Caco-2 (cell line): ENCODE measurements at regions not wholly inside any gene's neighbourhood (a gene's known extent, or its start where the extent isn't known, plus 50 kb on each side); places are given as distances from the start of the nearest gene placed in this dataset.
"Not testable (repeated sequence)": the region's sequence is repeated elsewhere in the genome, so short reads cannot be mapped to it uniquely, and the experiment has no call there.

Experiments used
- BruUV-seq: library from RNA; stranded (reverse); fragments of 400-500 nt; replicated peaks from 2 replicates; lab custom pipeline; 2021; lab: Mats Ljungman, UMichigan
- CTCF ChIA-PET: fragments of 300-600 bp; sonication (Branson Sonifier 250); formaldehyde crosslinking; loops from one replicate; lab custom pipeline; 2022; ENCODE audit warnings: antibody characterized with exemption; lab: Charles Lee
- POLR2A ChIA-PET: fragments of 300-600 bp; sonication (Branson Sonifier 250); formaldehyde crosslinking; loops from one replicate; lab custom pipeline; 2022; ENCODE audit warnings: antibody characterized with exemption; lab: Charles Lee
- DNase-seq, 2 experiments: peaks; one replicate each; pipeline versions ENCODE4 v3.0.0 to v3.0.0-alpha.2; 2020 to 2022
- H3K27me3 ChIP-seq: replicated peaks from 2 replicates; pipeline ENCODE4 v1.6.0; 2011; ENCODE audit warnings: low read length; ENCODE audit not compliant: control insufficient read depth, insufficient read depth
- H3K36me3 ChIP-seq: 2 replicates; pipeline ENCODE4 v1.5.1; 2011; ENCODE audit warnings: low read length; ENCODE audit not compliant: control insufficient read depth, insufficient read depth
- H3K4me1 ChIP-seq: fragments of 250-450 bp; sonication (Bioruptor Pico); 2 replicates; pipeline ENCODE4 v1.5.1; 2020; ENCODE audit warnings: mild to moderate bottlenecking
- H3K4me3 ChIP-seq: 2 replicates; pipeline ENCODE4 v1.5.1; 2011; ENCODE audit warnings: low read depth, mild to moderate bottlenecking, control low read depth, low read length
- H3K9me3 ChIP-seq: fragments of 250-450 bp; sonication (Bioruptor Pico); 2 replicates; pipeline ENCODE4 v1.5.1; 2020; ENCODE audit warnings: mild to moderate bottlenecking, moderate library complexity
- H3K27ac Mint-ChIP-seq: one replicate; pipeline ENCODE4 v1.8.0; 2022; ENCODE audit warnings: mixed read lengths; ENCODE audit not compliant: unreplicated experiment
- H3K27me3 Mint-ChIP-seq: one replicate; pipeline ENCODE4 v1.8.0; 2022; ENCODE audit warnings: mixed read lengths; ENCODE audit not compliant: insufficient read depth, unreplicated experiment
- H3K36me3 Mint-ChIP-seq: one replicate; pipeline ENCODE4 v1.8.0; 2022; ENCODE audit warnings: mild to moderate bottlenecking, mixed read lengths; ENCODE audit not compliant: insufficient read depth, unreplicated experiment
- H3K4me1 Mint-ChIP-seq: one replicate; pipeline ENCODE4 v1.8.0; 2022; ENCODE audit warnings: low read depth, mixed read lengths; ENCODE audit not compliant: unreplicated experiment
- H3K4me3 Mint-ChIP-seq: one replicate; pipeline ENCODE4 v1.8.0; 2022; ENCODE audit warnings: mild to moderate bottlenecking, moderate library complexity, mixed read lengths; ENCODE audit not compliant: unreplicated experiment
- H3K9me3 Mint-ChIP-seq: one replicate; pipeline ENCODE4 v1.8.0; 2022; ENCODE audit warnings: mixed read lengths; ENCODE audit not compliant: unreplicated experiment
- intact Hi-C: fragments of 100-400 bp; cut with micrococcal nuclease; formaldehyde crosslinking; loops from one replicate; pipeline ENCODE4 v1.10.0; 2022; ENCODE audit not compliant: unreplicated experiment
- TF ChIP-seq, protein P1 (sequence below), 2 experiments: fragments of 200-600 bp in 1 of 2; IDR thresholded peaks; 1 replicate in 1 of 2; 2 replicates in 1 of 2; pipeline versions ENCODE4 v1.5.1 to v1.8.0; 2011 to 2022; ENCODE audit warnings: antibody characterized with exemption in 1 of 2, control low read depth in 1 of 2, inconsistent platforms in 1 of 2, low read depth in 1 of 2, low read length in 1 of 2, mild to moderate bottlenecking in 1 of 2, moderate library complexity in 1 of 2; ENCODE audit not compliant: insufficient read depth in 1 of 2, severe bottlenecking in 1 of 2, unreplicated experiment in 1 of 2

DNA sequence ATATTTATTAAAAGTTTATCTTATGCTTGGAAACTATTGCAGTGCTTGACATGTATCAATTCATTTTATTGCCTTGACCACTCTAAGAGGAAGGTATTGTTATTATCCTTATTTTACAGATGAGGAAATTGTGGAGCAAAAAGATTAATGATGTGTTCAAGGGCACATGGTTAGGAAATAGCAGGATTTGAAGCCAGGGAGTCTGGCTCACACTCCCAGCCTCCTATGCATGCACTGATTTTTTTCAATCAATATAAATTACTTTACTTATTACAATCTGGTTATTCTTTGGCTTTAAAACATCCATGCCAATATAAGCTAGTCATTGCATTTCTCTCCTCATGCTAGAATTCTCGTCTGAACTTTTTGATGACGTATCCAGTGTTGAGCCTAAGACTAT, 94.2 kb upstream of the TBX5 start:
- Histone ChIP-seq H3K4me1 (no peaks in the 10 kb centered on the region), H3K27me3 (peaks cover 2% of the 10 kb centered on the region), H3K9me3 (no peaks in the 10 kb centered on the region), H3K36me3 (no peaks in the 10 kb centered on the region), H3K4me3 (no peak overlapping the region)
- BruUV-seq = no TSS peak
- H3K9me3 Mint-ChIP-seq = no peaks in the 10 kb centered on the region
- intact Hi-C loops = no loop called here
- H3K36me3 Mint-ChIP-seq = no peaks in the 10 kb centered on the region
- no peak for DNase-seq
- ChIA-PET CTCF (no interaction called here), POLR2A (no interaction called here)
- peaks cover 28% of the 10 kb centered on the region for H3K27me3 Mint-ChIP-seq
- TF ChIP-seq, protein P1, sequence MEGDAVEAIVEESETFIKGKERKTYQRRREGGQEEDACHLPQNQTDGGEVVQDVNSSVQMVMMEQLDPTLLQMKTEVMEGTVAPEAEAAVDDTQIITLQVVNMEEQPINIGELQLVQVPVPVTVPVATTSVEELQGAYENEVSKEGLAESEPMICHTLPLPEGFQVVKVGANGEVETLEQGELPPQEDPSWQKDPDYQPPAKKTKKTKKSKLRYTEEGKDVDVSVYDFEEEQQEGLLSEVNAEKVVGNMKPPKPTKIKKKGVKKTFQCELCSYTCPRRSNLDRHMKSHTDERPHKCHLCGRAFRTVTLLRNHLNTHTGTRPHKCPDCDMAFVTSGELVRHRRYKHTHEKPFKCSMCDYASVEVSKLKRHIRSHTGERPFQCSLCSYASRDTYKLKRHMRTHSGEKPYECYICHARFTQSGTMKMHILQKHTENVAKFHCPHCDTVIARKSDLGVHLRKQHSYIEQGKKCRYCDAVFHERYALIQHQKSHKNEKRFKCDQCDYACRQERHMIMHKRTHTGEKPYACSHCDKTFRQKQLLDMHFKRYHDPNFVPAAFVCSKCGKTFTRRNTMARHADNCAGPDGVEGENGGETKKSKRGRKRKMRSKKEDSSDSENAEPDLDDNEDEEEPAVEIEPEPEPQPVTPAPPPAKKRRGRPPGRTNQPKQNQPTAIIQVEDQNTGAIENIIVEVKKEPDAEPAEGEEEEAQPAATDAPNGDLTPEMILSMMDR (IDR thresholded peaks at IDR 0.05; ENCODE audit: insufficient read depth in 1 of 2, low read depth in 1 of 2, low read length in 1 of 2, severe bottlenecking in 1 of 2, unreplicated experiment in 1 of 2) = no peak
- H3K4me3 Mint-ChIP-seq = no peak overlapping the region
- H3K27ac Mint-ChIP-seq = no peak overlapping the region
- H3K4me1 Mint-ChIP-seq = peaks cover 6% of the 10 kb centered on the region

DNA sequence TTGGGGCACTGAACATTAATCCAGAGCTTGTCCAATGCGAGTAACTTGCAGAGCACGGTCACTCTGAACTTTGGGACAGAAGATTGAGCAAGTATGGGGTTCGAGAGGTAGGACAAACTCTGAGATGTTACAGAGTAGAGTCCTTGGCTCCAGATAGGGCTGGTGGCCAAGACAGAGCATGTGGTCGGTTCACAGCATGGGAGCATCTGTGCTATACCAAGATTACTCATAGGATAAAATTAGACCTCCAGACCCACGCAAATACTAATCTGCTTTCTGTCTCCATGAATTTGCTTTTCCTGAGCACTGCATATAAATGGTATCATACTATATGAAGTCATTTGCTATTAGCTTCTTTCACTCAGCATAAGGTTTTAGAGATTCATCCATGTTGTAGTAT, 93.4 kb upstream of the TBX5 start:
- peaks cover 26% of the 10 kb centered on the region for H3K27me3 Mint-ChIP-seq
- H3K9me3 Mint-ChIP-seq = no peaks in the 10 kb centered on the region
- TF ChIP-seq, protein P1 (IDR thresholded peaks at IDR 0.05; ENCODE audit: insufficient read depth in 1 of 2, low read depth in 1 of 2, low read length in 1 of 2, severe bottlenecking in 1 of 2, unreplicated experiment in 1 of 2) = no peak
- H3K36me3 Mint-ChIP-seq = no peaks in the 10 kb centered on the region
- Histone ChIP-seq H3K36me3 (no peaks in the 10 kb centered on the region), H3K9me3 (no peaks in the 10 kb centered on the region), H3K4me1 (no peaks in the 10 kb centered on the region), H3K27me3 (peaks cover 2% of the 10 kb centered on the region), H3K4me3 (no peak overlapping the region)
- intact Hi-C loops = no loop called here
- BruUV-seq = no TSS peak
- H3K4me1 Mint-ChIP-seq = peaks cover 6% of the 10 kb centered on the region
- DNase-seq = no peak
- H3K27ac Mint-ChIP-seq = no peak overlapping the region
- ChIA-PET CTCF (interaction anchor here (0.6 to 1.2 kb wide), 2 partner anchors 9 to 358 kb away, joined by 3 to 7 read pairs; no protein-coding TSS in a partner anchor), POLR2A (no interaction called here)
- H3K4me3 Mint-ChIP-seq = no peak overlapping the region

DNA sequence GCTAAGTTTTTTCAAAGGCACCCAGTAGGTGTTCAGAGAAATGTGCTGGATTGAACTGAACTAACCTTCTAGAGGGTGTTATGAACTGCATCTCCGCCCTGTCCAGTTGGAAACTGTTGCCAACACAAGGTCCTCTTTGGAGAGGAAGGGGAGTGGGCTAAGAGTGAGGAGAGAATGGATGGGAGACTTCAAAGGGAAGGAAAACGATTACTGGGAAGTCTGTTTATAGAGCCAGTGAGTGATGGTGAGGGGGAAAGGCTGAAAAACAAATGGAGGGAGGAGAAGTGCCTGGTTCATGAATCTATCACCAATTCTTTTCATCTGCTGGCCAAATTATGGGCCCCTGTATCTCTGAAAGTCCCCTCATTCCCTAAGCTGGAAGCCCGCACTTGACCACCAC, 86.0 kb upstream of the TBX5 start:
- no peaks in the 10 kb centered on the region for H3K4me1 ChIP-seq
- DNase-seq = no peak
- ChIA-PET CTCF (no interaction called here), POLR2A (no interaction called here)
- no peaks in the 10 kb centered on the region for H3K36me3 ChIP-seq
- H3K4me3 ChIP-seq = no peak overlapping the region
- Mint-ChIP-seq H3K4me1 (no peaks in the 10 kb centered on the region), H3K36me3 (no peaks in the 10 kb centered on the region), H3K27me3 (peaks cover 10% of the 10 kb centered on the region), H3K9me3 (no peaks in the 10 kb centered on the region), H3K27ac (no peak overlapping the region), H3K4me3 (no peak overlapping the region)
- intact Hi-C loops = no loop called here
- no TSS peak for BruUV-seq
- H3K9me3 ChIP-seq = no peaks in the 10 kb centered on the region
- TF ChIP-seq, protein P1 (IDR thresholded peaks at IDR 0.05; ENCODE audit: insufficient read depth in 1 of 2, low read depth in 1 of 2, low read length in 1 of 2, severe bottlenecking in 1 of 2, unreplicated experiment in 1 of 2) = no peak
- peaks cover 2% of the 10 kb centered on the region; the same call in 1 of the 2 replicates for H3K27me3 ChIP-seq

DNA sequence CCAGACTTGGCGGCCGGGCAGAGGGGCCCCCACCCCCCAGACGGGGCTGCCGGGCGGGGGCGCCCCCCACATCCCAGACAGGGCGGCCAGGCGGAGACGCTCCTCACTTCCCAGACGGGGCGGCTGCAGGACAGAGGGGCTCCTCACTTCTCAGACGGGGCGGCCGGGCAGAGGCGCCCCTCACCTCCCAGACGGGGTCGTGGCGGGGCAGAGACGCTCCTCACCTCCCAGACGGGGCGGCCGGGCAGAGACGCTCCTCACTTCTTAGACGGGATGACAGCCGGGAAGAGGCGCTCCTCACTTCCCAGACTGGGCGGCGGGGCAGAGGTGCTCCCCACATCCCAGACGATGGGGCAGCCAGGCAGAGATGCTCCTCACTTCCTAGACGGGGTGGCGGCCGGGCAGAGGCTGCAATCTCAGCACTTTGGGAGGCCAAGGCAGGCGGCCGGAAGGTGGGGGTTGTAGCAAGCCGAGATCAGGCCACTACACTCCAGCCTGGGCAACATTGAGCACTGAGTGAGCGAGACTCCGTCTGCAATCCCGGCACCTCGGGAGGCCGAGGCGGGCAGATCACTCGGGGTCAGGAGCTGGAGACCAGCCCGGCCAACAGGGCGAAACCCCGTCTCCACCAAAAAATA, 79.0 kb upstream of the TBX5 start:
- H3K4me1 ChIP-seq, CTCF ChIA-PET, H3K4me3 ChIP-seq, BruUV-seq, intact Hi-C loops, POLR2A ChIA-PET, H3K9me3 Mint-ChIP-seq, H3K4me3 Mint-ChIP-seq, H3K36me3 Mint-ChIP-seq, DNase-seq, H3K4me1 Mint-ChIP-seq, H3K27me3 ChIP-seq, H3K9me3 ChIP-seq, H3K27ac Mint-ChIP-seq, H3K36me3 ChIP-seq: not testable (repeated sequence)
- H3K27me3 Mint-ChIP-seq = peaks cover 19% of the 10 kb centered on the region
